ENCODE measurements at regions not wholly inside any gene's neighbourhood (a gene's known extent, or its start where the extent isn't known, plus 50 kb on each side); places are given as distances from the start of the nearest gene placed in this dataset.

GRCh38 chr16:85209526-85210121, 97.4 kb upstream of the CIBAR2 start (continued):
- TF ChIP-seq ZBTB7B (CRISPR knock-in tag; IDR thresholded peaks at IDR 0.05): no peak
- TF ChIP-seq NAIF1 (CRISPR knock-in tag; IDR thresholded peaks at IDR 0.05; ENCODE audit: borderline replicate concordance): no peak
- no peak for TF ChIP-seq FLYWCH1 (CRISPR knock-in tag; IDR thresholded peaks at IDR 0.05)
- no peak for TF ChIP-seq ZSCAN29 (CRISPR knock-in tag; conservative IDR thresholded peaks at IDR 0.05)
- TF ChIP-seq AGO2 (optimal IDR thresholded peaks at IDR 0.05; ENCODE audit: low read depth, low read length): no peak
- no peak for TF ChIP-seq CAMTA2 (CRISPR knock-in tag; IDR thresholded peaks at IDR 0.05; ENCODE audit: borderline replicate concordance)
- no peak for TF ChIP-seq CREM (IDR thresholded peaks at IDR 0.05)
- TF ChIP-seq CREM (CRISPR knock-in tag; IDR thresholded peaks at IDR 0.05): no peak
- peak; percentile 53; the same call in 1 of the 2 replicates for TF ChIP-seq ZGPAT (CRISPR knock-in tag; IDR thresholded peaks at IDR 0.05)
- peak; percentile 48 for TF ChIP-seq CEBPG (CRISPR knock-in tag; IDR thresholded peaks at IDR 0.05)
- TF ChIP-seq ETV6 (CRISPR knock-in tag; conservative IDR thresholded peaks at IDR 0.05): no peak; the same call in 1 of the 2 replicates
- TF ChIP-seq NFYC (CRISPR knock-in tag; IDR thresholded peaks at IDR 0.05): no peak
- no peak for TF ChIP-seq GTF2F1 (IDR thresholded peaks at IDR 0.05; ENCODE audit: low read length)
- 0 out of 2 replicates have a peak, but pooled peaks have one; percentile 50 for TF ChIP-seq ZBTB25 (CRISPR knock-in tag; IDR thresholded peaks at IDR 0.05)
- TF ChIP-seq KAT2B (IDR thresholded peaks at IDR 0.05; ENCODE audit: borderline replicate concordance, low read depth, low read length): no peak
- no peak for TF ChIP-seq ZNF883 (CRISPR knock-in tag; IDR thresholded peaks at IDR 0.05; ENCODE audit: not compliant biosample characterization)
- TF ChIP-seq JUNB (CRISPR knock-in tag; IDR thresholded peaks at IDR 0.05; ENCODE audit: borderline replicate concordance): no peak
- peak; percentile 66 for TF ChIP-seq GABPB1 (CRISPR knock-in tag; IDR thresholded peaks at IDR 0.05)
- TF ChIP-seq HIC2 (CRISPR knock-in tag; IDR thresholded peaks at IDR 0.05; ENCODE audit: low read depth): no peak; the same call in 1 of the 2 replicates
- TF ChIP-seq ZNF841 (CRISPR knock-in tag; IDR thresholded peaks at IDR 0.05; ENCODE audit: borderline replicate concordance): no peak
- TF ChIP-seq MNT (IDR thresholded peaks at IDR 0.05): no peak
- peak; percentile 81 for TF ChIP-seq ARID5B (CRISPR knock-in tag; IDR thresholded peaks at IDR 0.05)
